ENCODE measurements at regions not wholly inside any gene's neighbourhood (a gene's known extent, or its start where the extent isn't known, plus 50 kb on each side); places are given as distances from the start of the nearest gene placed in this dataset.

GRCh38 chr5:86806206-86806605 is 188.5 kb downstream of the COX7C start:
- no peak for DNase-seq (ENCODE audit: low read depth)

GRCh38 chr5:86807046-86808031 is 189.6 kb downstream of the COX7C start:
- no peak for DNase-seq (ENCODE audit: low read depth)
- in situ Hi-C loops (cut with HindIII; ENCODE audit: low sequenced_read_pairs), result no loop called here
- no peak for TF ChIP-seq CTCF (IDR thresholded peaks at IDR 0.05; ENCODE audit: low read depth, low read length, missing control alignments)
- H3K4me3 ChIP-seq (ENCODE audit: low read depth, low read length), result no peak overlapping the region

More at GRCh38 chr5:86806206-86806605, 188.5 kb downstream of the COX7C start:
- TF ChIP-seq CTCF (IDR thresholded peaks at IDR 0.05; ENCODE audit: low read depth, low read length, missing control alignments), result no peak
- no peak overlapping the region for H3K4me3 ChIP-seq (ENCODE audit: low read depth, low read length)
- in situ Hi-C loops (cut with HindIII; ENCODE audit: low sequenced_read_pairs), result no loop called here

GRCh38 chr5:86814315-86814714 is 196.6 kb downstream of the COX7C start:
- in situ Hi-C loops (cut with HindIII; ENCODE audit: low sequenced_read_pairs), result no loop called here
- no peak overlapping the region for H3K4me3 ChIP-seq (ENCODE audit: low read depth, low read length)
- TF ChIP-seq CTCF (IDR thresholded peaks at IDR 0.05; ENCODE audit: low read depth, low read length, missing control alignments), result no peak
- no peak for DNase-seq (ENCODE audit: low read depth)

- no peak for TF ChIP-seq CTCF (IDR thresholded peaks at IDR 0.05; ENCODE audit: low read depth, low read length, missing control alignments)
- in situ Hi-C loops (cut with HindIII; ENCODE audit: low sequenced_read_pairs), result no loop called here
- no peak for DNase-seq (ENCODE audit: low read depth)
Measured at GRCh38 chr5:86814907-86815306, 197.2 kb downstream of the COX7C start.

GRCh38 chr5:86824637-86825036 is 206.9 kb downstream of the COX7C start:
- TF ChIP-seq CTCF (IDR thresholded peaks at IDR 0.05; ENCODE audit: low read depth, low read length, missing control alignments), result no peak
- no peak for DNase-seq (ENCODE audit: low read depth)
- in situ Hi-C loops (cut with HindIII; ENCODE audit: low sequenced_read_pairs), result no loop called here
- no peak overlapping the region for H3K4me3 ChIP-seq (ENCODE audit: low read depth, low read length)

More at GRCh38 chr5:86814907-86815306, 197.2 kb downstream of the COX7C start:
- no peak overlapping the region for H3K4me3 ChIP-seq (ENCODE audit: low read depth, low read length)

- TF ChIP-seq CTCF (IDR thresholded peaks at IDR 0.05; ENCODE audit: low read depth, low read length, missing control alignments), result no peak
- DNase-seq (ENCODE audit: low read depth), result no peak
- in situ Hi-C loops (cut with HindIII; ENCODE audit: low sequenced_read_pairs), result no loop called here
- H3K4me3 ChIP-seq (ENCODE audit: low read depth, low read length), result no peak overlapping the region
Measured at GRCh38 chr5:86831128-86831527, 213.4 kb downstream of the COX7C start.

Measured in astrocyte of the cerebellum (primary cell).